Neural progenitor cell (in vitro differentiated cells): ENCODE measurements at regions not wholly inside any gene's neighbourhood (a gene's known extent, or its start where the extent isn't known, plus 50 kb on each side); places are given as distances from the start of the nearest gene placed in this dataset.

Experiments
- DNase-seq: peaks from one replicate; pipeline ENCODE4 v3.0.0-alpha.2; 2016; ENCODE audit warnings: low spot score
- H2AFZ ChIP-seq: fragments of 200-600 bp; sonication (generic); replicated peaks from 2 replicates; pipeline ENCODE4 v1.6.1; 2016; ENCODE audit warnings: antibody characterized with exemption
- H3F3A ChIP-seq: fragments of 200-600 bp; sonication (generic); 2 replicates; pipeline ENCODE4 v1.6.1; 2016; ENCODE audit warnings: antibody characterized with exemption, low read depth
- H3K27ac ChIP-seq: fragments of 200-600 bp; sonication (generic); 2 replicates; pipeline ENCODE4 v1.5.1; 2016; ENCODE audit warnings: mild to moderate bottlenecking
- H3K27me3 ChIP-seq: fragments of 200-600 bp; sonication (generic); 2 replicates; pipeline ENCODE4 v1.6.1; 2016; ENCODE audit warnings: mild to moderate bottlenecking, moderate library complexity
- H3K36me3 ChIP-seq: fragments of 200-600 bp; sonication (generic); 2 replicates; pipeline ENCODE4 v1.5.1; 2016
- H3K4me1 ChIP-seq: fragments of 200-600 bp; sonication (generic); 2 replicates; pipeline ENCODE4 v1.6.1; 2016; ENCODE audit warnings: mixed run types
- H3K4me2 ChIP-seq: fragments of 200-600 bp; sonication (generic); 2 replicates; pipeline ENCODE4 v1.6.1; 2016
- H3K4me3 ChIP-seq: fragments of 200-600 bp; sonication (generic); 2 replicates; pipeline ENCODE4 v1.5.1; 2016
- H3K79me2 ChIP-seq: fragments of 200-600 bp; sonication (generic); 2 replicates; pipeline ENCODE4 v1.6.1; 2016; ENCODE audit warnings: low read depth
- H3K9ac ChIP-seq: fragments of 200-600 bp; sonication (generic); 2 replicates; pipeline ENCODE4 v1.6.1; 2016
- H3K9me3 ChIP-seq: fragments of 200-600 bp; sonication (generic); 2 replicates; pipeline ENCODE4 v1.5.1; 2016; ENCODE audit warnings: low read depth
- H4K20me1 ChIP-seq: fragments of 200-600 bp; sonication (generic); 2 replicates; pipeline ENCODE4 v1.6.1; 2016; ENCODE audit warnings: low read depth
- H3K27ac Mint-ChIP-seq: 3 replicates; pipeline ENCODE4 v1.8.0; 2021; ENCODE audit warnings: mixed read lengths
- H3K27me3 Mint-ChIP-seq: 2 replicates; pipeline ENCODE4 v1.8.0; 2022; ENCODE audit warnings: low read depth, mild to moderate bottlenecking, inconsistent platforms, moderate library complexity, mixed read lengths; ENCODE audit not compliant: insufficient read depth
- H3K36me3 Mint-ChIP-seq: 3 replicates; pipeline ENCODE4 v1.8.0; 2021; ENCODE audit warnings: mixed read lengths
- H3K4me1 Mint-ChIP-seq: 3 replicates; pipeline ENCODE4 v1.8.0; 2021; ENCODE audit warnings: mixed read lengths
- H3K4me3 Mint-ChIP-seq: 3 replicates; pipeline ENCODE4 v1.8.0; 2021; ENCODE audit warnings: mild to moderate bottlenecking, moderate library complexity, mixed read lengths
- H3K9me3 Mint-ChIP-seq: 3 replicates; pipeline ENCODE4 v1.8.0; 2020; ENCODE audit warnings: mixed read lengths
- EZH2 ChIP-seq: fragments of 200-600 bp; sonication (generic); IDR thresholded peaks from 2 replicates; pipeline ENCODE4 v1.6.1; 2017; ENCODE audit warnings: antibody characterized with exemption, mild to moderate bottlenecking, moderate library complexity
- EZH2phosphoT487 ChIP-seq: fragments of 200-600 bp; sonication (generic); IDR thresholded peaks from 2 replicates; pipeline ENCODE4 v1.6.1; 2017; ENCODE audit warnings: antibody characterized with exemption
- TF ChIP-seq, protein P1 (sequence below): fragments of 200-600 bp; sonication (generic); IDR thresholded peaks from 2 replicates; pipeline ENCODE4 v1.5.1; 2017; ENCODE audit warnings: antibody characterized with exemption, mild to moderate bottlenecking

DNA sequence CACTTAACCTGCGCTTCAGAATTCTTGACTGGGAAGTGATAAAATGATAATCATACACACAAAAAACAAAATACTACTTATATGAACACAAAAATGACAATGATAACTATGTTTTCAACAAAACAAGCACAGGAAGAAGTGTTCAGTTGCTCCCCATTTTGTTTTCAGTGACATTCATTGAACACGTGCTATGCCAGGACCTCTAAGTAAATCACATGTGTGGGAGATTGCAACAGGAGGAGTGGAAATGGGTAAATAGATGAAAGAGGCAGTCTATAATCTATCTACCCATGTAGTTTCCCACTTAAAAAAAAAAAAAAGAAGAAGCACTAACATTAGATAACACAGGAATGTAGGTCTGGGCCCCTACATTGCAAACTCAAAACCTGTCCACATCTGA is 183.5 kb upstream of the HNRNPA3 start:
- Histone ChIP-seq H3K36me3 (no peaks in the 10 kb centered on the region), H3K4me2 (no peak overlapping the region), H3K4me3 (no peak overlapping the region), H4K20me1 (no peaks in the 10 kb centered on the region), H3K79me2 (no peaks in the 10 kb centered on the region), H3K9ac (no peak overlapping the region), H3K27ac (no peak overlapping the region), H3K9me3 (no peaks in the 10 kb centered on the region), H3F3A (no peaks in the 10 kb centered on the region), H3K27me3 (no peaks in the 10 kb centered on the region), H2AFZ (no peak overlapping the region), H3K4me1 (peaks cover 9% of the 10 kb centered on the region)
- Mint-ChIP-seq H3K4me1 (peaks cover 28% of the 10 kb centered on the region), H3K27me3 (no peaks in the 10 kb centered on the region), H3K27ac (no peak overlapping the region), H3K36me3 (no peaks in the 10 kb centered on the region), H3K9me3 (no peaks in the 10 kb centered on the region), H3K4me3 (no peak overlapping the region)
- no peak for DNase-seq
- TF ChIP-seq, protein P1, sequence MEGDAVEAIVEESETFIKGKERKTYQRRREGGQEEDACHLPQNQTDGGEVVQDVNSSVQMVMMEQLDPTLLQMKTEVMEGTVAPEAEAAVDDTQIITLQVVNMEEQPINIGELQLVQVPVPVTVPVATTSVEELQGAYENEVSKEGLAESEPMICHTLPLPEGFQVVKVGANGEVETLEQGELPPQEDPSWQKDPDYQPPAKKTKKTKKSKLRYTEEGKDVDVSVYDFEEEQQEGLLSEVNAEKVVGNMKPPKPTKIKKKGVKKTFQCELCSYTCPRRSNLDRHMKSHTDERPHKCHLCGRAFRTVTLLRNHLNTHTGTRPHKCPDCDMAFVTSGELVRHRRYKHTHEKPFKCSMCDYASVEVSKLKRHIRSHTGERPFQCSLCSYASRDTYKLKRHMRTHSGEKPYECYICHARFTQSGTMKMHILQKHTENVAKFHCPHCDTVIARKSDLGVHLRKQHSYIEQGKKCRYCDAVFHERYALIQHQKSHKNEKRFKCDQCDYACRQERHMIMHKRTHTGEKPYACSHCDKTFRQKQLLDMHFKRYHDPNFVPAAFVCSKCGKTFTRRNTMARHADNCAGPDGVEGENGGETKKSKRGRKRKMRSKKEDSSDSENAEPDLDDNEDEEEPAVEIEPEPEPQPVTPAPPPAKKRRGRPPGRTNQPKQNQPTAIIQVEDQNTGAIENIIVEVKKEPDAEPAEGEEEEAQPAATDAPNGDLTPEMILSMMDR, result no peak
- TF ChIP-seq EZH2phosphoT487, result no peak

DNA sequence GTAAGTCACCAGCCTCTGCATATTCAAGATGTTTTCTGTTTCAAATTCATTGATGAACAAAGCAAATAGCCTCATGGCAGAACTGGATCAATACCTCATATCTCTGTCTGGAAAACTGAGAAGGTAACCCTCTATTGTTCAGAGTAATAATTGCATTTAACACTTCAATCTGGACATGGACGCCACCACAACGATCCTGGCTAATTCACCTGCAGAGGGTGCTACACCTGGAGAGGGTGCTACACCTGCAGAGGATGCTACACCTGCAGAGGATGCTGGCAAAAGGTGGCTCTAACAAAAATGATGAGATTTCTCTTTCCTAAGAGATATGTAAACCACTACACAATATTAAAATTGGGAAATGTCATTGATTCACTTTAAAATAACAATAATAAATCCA is 183.1 kb upstream of the HNRNPA3 start:
- H3K27ac ChIP-seq, result no peak overlapping the region
- no peak overlapping the region for H3K4me2 ChIP-seq
- Mint-ChIP-seq H3K27me3 (no peaks in the 10 kb centered on the region), H3K9me3 (no peaks in the 10 kb centered on the region), H3K4me3 (no peak overlapping the region), H3K27ac (no peak overlapping the region), H3K4me1 (peaks cover 24% of the 10 kb centered on the region), H3K36me3 (no peaks in the 10 kb centered on the region)
- no peak for DNase-seq
- H4K20me1 ChIP-seq, result no peaks in the 10 kb centered on the region
- no peaks in the 10 kb centered on the region for H3F3A ChIP-seq
- H3K9me3 ChIP-seq, result no peaks in the 10 kb centered on the region
- H3K4me3 ChIP-seq, result no peak overlapping the region
- H2AFZ ChIP-seq, result no peak overlapping the region
- no peaks in the 10 kb centered on the region for H3K79me2 ChIP-seq
- TF ChIP-seq EZH2phosphoT487 (no peak), EZH2 (no peak)
- TF ChIP-seq, protein P1, result no peak
- no peaks in the 10 kb centered on the region for H3K36me3 ChIP-seq
- H3K27me3 ChIP-seq, result no peaks in the 10 kb centered on the region
- H3K4me1 ChIP-seq, result peaks cover 9% of the 10 kb centered on the region
- no peak overlapping the region for H3K9ac ChIP-seq

DNA sequence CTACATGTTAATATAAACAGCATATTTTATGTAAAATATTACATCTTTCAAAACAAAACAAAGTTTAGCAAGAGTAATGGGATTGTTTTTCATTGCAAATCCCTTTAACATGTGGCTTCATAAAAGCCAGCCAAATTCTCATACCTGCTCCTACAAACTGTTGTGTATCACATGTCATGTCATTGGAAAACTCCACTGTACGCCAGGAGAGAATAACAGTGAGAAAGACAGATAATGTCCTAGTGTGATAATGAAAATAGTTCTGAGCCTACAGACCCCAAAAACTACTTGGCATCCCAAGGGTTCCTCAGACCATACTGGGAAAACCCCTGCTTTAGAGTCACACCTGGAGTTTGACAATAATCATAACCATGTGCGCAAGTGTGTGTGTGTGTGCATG is 182.7 kb upstream of the HNRNPA3 start:
- Histone ChIP-seq H3K27me3 (no peaks in the 10 kb centered on the region), H3K4me1 (peaks cover 9% of the 10 kb centered on the region), H3K9ac (no peak overlapping the region), H3K36me3 (no peaks in the 10 kb centered on the region), H3K79me2 (no peaks in the 10 kb centered on the region), H3K4me3 (no peak overlapping the region), H2AFZ (peak overlapping the region; percentile 87), H3K9me3 (no peaks in the 10 kb centered on the region), H3F3A (no peaks in the 10 kb centered on the region), H3K27ac (no peak overlapping the region), H4K20me1 (no peaks in the 10 kb centered on the region), H3K4me2 (no peak overlapping the region)
- no peaks in the 10 kb centered on the region for H3K9me3 Mint-ChIP-seq
- no peak overlapping the region for H3K4me3 Mint-ChIP-seq
- H3K4me1 Mint-ChIP-seq, result peaks cover 21% of the 10 kb centered on the region
- H3K27me3 Mint-ChIP-seq, result no peaks in the 10 kb centered on the region
- no peak overlapping the region for H3K27ac Mint-ChIP-seq
- no peaks in the 10 kb centered on the region for H3K36me3 Mint-ChIP-seq
- no peak for DNase-seq
- no peak for TF ChIP-seq EZH2
- no peak for TF ChIP-seq EZH2phosphoT487
- TF ChIP-seq, protein P1, result no peak
